ENCODE measurements at regions not wholly inside any gene's neighbourhood (a gene's known extent, or its start where the extent isn't known, plus 50 kb on each side); places are given as distances from the start of the nearest gene placed in this dataset.
"Not testable (repeated sequence)": the region's sequence is repeated elsewhere in the genome, so short reads cannot be mapped to it uniquely, and the experiment has no call there.

DNA sequence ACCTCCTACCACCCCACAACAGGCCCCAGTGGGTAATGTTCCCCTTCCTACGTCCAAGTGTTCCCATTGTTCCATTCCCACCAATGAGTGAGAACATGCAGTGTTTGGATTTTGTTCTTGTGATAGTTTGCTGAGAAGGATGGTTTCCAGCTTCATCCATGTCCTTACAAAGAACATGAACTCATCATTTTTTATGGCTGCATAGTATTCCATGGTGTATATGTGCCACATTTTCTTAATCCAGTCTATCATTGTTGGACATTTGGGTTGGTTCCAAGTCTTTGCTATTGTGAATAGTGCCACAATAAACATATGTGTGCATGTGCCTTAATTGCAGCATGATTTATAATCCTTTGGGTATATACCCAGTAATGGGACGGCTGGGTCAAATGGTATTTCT is 81.6 kb downstream of the P2RY10 start:
- not testable (repeated sequence) for DNase-seq (ENCODE audit: low spot score)

DNA sequence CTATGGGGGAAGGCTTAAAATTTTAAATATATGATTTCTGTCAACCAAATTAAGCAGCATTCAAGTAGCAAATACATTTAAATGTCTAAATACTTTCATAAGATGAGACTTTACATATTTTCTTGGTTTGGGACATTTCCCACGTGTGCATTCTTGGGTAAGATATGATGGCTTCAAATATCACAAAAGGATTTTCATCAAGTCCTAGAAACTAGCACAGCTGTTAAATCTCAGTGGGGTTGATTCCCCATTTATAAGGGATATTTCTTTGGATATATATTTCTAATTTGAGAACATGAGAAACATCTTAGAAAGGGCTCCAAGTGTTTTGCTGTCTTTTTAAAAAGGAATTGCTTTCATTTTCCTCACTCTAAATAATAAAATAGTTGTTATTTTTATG is 90.2 kb downstream of the P2RY10 start:
- DNase-seq (ENCODE audit: low spot score): no peak

DNA sequence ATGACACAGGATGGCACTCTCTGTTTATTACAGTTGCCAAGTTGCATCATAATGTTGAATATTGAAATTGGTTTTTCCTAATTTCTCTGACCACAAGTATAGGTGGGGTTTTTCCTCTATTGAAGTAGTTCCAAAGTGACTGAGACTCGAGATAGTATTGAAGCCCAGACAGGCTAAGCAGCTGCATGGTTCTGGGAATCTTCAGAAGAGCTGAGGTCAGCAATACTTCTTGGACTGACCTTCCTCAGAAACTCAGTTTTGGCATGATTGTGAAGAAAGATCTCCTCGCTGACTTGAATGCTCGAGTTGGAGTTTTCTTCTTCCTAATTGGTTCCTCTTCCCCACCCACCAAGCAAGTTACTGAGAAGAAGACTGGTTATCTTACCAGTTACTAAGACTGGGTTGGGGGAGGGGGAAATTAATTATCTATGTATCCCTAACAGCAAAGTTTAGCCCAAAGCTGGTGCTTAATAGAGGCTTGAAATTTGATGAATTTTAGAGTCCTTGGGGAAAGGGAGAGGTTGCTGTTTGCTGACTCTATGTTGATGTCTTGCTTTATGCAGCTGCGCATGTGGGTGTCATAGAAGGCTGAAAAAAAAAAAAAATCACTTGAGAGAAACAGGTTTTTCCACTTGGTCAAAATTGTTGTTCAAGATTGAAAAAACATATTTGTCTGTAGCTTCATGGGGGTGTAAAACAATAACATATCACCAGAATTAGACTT is 91.1 kb downstream of the P2RY10 start:
- peak; percentile 2 for DNase-seq (ENCODE audit: low spot score)

DNA sequence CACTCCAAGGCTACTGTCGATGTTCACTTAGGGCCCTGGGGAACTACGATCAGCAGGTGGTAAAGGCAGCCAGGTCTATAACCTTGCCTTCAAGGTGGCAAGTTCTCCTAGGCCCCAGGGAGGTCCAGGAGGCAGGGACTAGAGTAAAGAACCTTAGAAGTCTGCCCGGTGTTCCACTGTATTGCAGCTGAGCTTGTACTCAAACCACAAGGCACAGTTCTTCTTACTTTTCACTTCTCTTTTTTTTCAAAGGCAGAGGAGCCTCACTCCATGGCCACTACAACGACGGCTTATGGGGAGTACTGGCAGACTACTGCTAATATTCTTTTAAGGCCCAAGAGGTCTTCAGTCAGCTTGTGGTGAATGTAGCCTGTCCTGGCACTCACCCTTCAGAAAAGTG is 78.8 kb upstream of the GPR174 start:
- no peak for DNase-seq (ENCODE audit: low spot score)

DNA sequence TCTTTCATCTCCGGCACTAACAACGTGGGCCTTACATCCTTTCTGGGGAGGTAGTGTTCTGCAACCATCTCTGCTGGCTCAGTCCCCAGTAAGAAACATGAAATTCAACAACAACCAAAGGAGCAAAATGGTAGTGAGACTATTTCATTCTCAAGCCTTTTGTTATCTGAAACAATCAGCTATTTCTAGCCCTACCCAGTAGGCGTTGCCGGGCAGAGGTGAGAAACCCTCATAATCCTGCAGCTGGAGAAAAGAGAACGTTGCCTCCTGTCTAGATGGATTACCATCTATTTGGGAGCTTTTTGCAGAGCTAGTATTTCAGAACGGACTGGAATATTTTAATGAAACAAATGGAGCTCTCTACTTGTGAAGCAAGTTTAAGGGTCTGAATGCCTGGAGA is 66.4 kb upstream of the GPR174 start:
- no peak for DNase-seq (ENCODE audit: low spot score)

DNA sequence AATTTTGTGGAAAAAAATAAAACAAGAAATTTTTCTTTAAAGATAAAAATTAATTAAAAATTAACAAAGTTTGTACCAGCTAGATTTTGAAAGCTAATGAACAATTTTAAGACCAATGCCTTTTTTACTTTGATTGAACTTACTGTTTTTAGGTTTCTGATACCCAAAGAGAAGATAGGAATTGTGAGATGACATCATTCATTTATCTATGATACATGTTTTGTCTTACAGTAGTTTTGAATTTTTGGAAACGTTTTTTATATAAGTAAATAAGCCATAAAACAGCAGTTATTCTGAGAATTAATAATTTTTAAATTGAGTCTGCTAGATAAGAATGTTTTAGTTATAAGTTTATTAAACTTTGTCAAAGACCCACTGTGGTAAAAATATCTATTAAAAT is 65.0 kb upstream of the GPR174 start:
- no peak for DNase-seq (ENCODE audit: low spot score)

DNA sequence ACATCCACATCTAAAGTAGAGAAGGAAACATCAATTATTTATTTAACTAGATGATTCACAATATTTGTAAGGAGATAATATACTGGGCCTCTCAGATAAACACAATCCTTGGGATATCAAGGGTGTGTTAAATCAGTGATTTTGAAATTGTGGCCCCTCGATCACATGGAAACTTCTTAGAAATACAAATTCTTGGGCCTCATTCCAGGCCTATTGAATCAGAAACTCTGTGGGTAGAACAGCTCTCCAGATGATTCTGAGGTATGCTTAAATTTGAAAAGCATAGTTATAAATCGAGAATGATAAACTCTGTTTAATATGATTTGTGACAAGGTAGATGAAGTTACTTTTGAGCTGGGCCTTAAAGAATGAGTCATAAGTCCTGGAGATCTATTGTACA is 64.3 kb upstream of the GPR174 start:
- DNase-seq (ENCODE audit: low spot score): no peak

DNA sequence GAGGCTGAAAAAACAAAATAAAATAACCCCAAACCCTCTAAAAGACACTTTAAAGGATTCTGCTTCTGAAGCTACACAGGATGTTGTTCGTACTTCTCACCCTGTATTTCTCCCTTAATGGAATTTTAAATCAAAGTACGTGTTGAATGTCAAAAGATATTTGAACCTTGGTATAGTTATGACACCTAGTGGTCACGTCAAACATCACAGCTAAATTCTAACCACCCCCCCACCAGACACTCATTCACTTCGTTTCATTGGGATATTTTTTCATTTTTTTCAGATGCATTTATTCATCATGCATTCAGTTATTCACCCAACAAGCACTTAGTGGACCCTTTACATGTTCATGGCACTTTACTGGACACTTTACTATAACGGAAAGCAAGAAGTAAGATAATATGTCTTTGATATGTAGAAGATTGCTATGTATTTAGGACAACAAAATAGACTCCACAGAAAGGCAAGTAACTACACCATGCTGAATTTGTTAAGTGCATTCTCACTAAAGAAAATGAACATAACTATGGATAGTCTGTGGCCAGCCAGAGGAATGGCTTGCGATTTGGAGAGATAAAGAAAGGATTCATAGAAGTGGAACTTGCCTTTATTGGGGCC is 62.5 kb upstream of the GPR174 start:
- peak; percentile 69 for DNase-seq (ENCODE audit: low spot score)

DNA sequence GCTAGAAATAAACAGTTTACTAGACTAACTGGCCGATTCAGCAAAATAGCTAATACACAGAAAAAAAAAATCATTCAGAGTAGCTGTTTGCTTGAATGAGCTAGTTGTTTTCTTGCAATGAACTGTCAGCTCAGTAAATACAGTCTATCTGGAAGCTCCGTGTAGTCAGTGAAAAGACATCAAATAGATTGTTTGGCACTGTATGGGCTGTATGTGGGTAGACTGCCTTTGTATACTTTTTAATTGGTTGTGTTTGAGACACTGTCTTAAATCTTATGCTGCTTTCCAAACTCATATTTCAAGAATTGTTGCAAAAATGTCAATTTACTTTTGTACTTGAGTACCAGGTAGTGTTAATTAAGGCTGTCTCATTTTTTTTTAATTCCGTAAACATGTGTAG is 61.6 kb upstream of the GPR174 start:
- DNase-seq (ENCODE audit: low spot score): peak; percentile 22

DNA sequence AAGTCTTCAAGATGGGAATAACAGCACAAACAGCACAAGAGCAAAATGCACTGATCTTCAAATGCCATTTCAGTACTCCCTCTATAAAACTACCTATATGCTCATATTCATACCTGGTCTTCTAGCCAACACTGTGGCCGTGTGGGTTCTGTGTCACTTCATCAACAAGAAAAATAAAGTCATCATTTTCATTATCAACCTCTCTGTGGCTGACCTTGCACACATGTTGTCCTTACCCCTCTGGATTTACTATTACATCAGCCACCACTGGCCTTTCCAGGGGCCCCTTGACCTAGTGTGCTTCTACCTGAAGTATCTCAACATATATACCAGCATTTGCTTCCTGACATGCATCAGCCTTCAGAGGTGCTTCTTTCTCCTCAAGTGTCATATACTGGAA is 59.6 kb upstream of the GPR174 start:
- DNase-seq (ENCODE audit: low spot score): no peak

DNA sequence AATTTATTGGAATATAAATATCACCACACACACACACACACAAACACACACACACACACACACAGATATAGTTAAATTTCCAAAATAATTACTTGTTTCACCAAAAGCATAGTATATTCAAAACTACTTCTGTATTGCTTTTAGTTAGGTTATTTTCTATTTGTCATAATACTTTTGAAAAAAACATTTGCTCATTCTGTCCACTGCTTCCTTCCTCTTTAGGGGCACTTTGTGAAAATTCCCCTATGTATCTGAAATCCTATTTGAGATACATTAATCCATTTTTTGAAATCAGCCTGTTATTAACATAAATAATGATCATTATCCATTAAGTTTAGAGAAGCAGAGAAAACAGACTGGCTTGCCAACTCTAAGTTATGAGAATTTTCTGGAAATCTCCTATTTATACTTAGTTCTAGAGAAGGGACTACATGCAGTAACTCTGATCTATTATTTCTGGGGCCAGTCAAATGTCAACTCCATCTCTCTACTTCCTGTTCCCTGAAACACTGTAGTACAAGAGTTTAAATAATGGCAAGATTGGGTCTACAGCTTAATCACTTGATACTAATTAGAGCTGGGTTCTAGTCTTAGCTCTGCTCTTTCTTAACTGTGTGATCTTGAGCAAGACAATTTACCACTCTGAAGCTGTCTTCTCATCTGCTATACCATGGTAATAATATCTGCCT is 54.4 kb upstream of the GPR174 start:
- no peak for DNase-seq (ENCODE audit: low spot score)

DNA sequence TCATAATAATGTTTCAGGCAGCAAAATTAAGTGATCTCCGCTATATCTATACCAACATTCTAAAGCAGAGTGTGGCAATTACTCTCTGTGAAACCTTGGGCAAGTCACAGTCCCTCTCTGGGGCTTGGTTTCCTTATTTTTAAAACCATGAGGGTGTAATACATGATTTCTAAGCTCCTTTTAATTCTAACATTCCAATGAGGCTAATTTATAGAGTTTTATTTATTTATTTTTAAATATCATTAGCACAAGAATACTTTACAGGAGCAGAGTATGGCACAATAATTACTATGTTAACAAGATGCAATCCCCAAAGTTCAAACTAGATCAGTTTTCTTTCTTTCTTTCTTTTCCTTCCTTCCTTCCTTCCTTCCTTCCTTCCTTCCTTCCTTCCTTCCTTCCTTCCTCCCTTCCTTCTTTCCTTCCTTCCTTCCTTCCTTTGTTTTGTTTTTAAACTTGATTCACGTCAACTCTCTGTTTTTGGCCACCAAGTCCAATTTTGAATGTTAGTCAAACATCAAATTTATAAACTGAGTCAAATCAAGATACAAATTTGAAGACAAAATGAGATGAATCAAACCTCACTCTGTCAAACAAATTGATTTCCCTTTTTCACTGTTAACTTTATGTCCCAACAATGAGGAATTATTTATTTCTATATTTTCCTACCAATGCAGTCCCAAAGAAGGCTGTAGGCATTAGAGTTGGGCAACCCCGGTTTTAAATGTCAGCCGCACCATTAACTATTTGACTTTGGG is 50.2 kb upstream of the GPR174 start:
- no peak for DNase-seq (ENCODE audit: low spot score)
